DND-41 (cell line): ENCODE measurements at regions not wholly inside any gene's neighbourhood (a gene's known extent, or its start where the extent isn't known, plus 50 kb on each side); places are given as distances from the start of the nearest gene placed in this dataset.
"Not testable (repeated sequence)": the region's sequence is repeated elsewhere in the genome, so short reads cannot be mapped to it uniquely, and the experiment has no call there.

Source experiments
- ATAC-seq: fragments of 200-7000 bp; cut with Tn5 transposase; 3 replicates; pipeline ENCODE4 v1.9.1; 2021; ENCODE audit warnings: low read depth; ENCODE audit not compliant: insufficient read depth
- DNase-seq: peaks from one replicate; pipeline ENCODE4 v3.0.0-alpha.2; 2020
- H2AFZ ChIP-seq: 2 replicates; pipeline ENCODE4 v1.6.0; 2012; ENCODE audit warnings: low read depth, low read length
- H3K27ac ChIP-seq: 2 replicates; pipeline ENCODE4 v1.5.1; 2012; ENCODE audit warnings: low read length, inconsistent platforms
- H3K27me3 ChIP-seq: fragments of 200-600 bp; sonication (generic); 2 replicates; pipeline ENCODE4 v1.6.0; 2012; ENCODE audit warnings: low read length, mild to moderate bottlenecking, inconsistent platforms; ENCODE audit not compliant: insufficient read depth, poor library complexity
- H3K36me3 ChIP-seq: 2 replicates; pipeline ENCODE4 v1.5.1; 2012; ENCODE audit warnings: low read length, inconsistent platforms; ENCODE audit not compliant: insufficient read depth
- H3K4me1 ChIP-seq: 2 replicates; pipeline ENCODE4 v1.5.1; 2012; ENCODE audit warnings: mild to moderate bottlenecking, low read length; ENCODE audit not compliant: insufficient read depth
- H3K4me2 ChIP-seq: 2 replicates; pipeline ENCODE4 v1.6.0; 2012; ENCODE audit warnings: mild to moderate bottlenecking, moderate library complexity, low read length, inconsistent platforms; ENCODE audit not compliant: insufficient read depth
- H3K4me3 ChIP-seq, 2 experiments: fragments of 200-600 bp in 1 of 2; shearing (Covaris generic) in 1 of 2; 2 replicates each; pipeline ENCODE4 v1.5.1; 2012 to 2016; ENCODE audit warnings: inconsistent platforms in 2 of 2, low read length in 2 of 2, mild to moderate bottlenecking in 2 of 2, low read depth in 1 of 2, moderate library complexity in 1 of 2
- H3K79me2 ChIP-seq: 2 replicates; pipeline ENCODE4 v1.6.0; 2012; ENCODE audit warnings: low read length, inconsistent platforms; ENCODE audit not compliant: insufficient read depth
- H3K9ac ChIP-seq: 2 replicates; pipeline ENCODE4 v1.6.0; 2012; ENCODE audit warnings: low read depth, mild to moderate bottlenecking, inconsistent platforms, low read length, moderate library complexity
- H3K9me3 ChIP-seq: 2 replicates; pipeline ENCODE4 v1.5.1; 2012; ENCODE audit warnings: low read length, moderate library complexity, mild to moderate bottlenecking, inconsistent platforms; ENCODE audit not compliant: insufficient read depth, severe bottlenecking
- H4K20me1 ChIP-seq: 2 replicates; pipeline ENCODE4 v1.6.0; 2012; ENCODE audit warnings: low read length; ENCODE audit not compliant: insufficient read depth
- EZH2 ChIP-seq: IDR thresholded peaks from 3 replicates; pipeline ENCODE4 v1.6.1; 2012; ENCODE audit warnings: borderline replicate concordance, low read depth, mild to moderate bottlenecking, moderate library complexity, low read length, inconsistent platforms; ENCODE audit not compliant: severe bottlenecking
- TF ChIP-seq, protein P1 (sequence below): IDR thresholded peaks from 2 replicates; pipeline ENCODE4 v1.5.1; 2012; ENCODE audit warnings: borderline replicate concordance, low read length, moderate library complexity, mild to moderate bottlenecking; ENCODE audit not compliant: poor library complexity, severe bottlenecking; ENCODE audit errors: extremely low read depth

DNA sequence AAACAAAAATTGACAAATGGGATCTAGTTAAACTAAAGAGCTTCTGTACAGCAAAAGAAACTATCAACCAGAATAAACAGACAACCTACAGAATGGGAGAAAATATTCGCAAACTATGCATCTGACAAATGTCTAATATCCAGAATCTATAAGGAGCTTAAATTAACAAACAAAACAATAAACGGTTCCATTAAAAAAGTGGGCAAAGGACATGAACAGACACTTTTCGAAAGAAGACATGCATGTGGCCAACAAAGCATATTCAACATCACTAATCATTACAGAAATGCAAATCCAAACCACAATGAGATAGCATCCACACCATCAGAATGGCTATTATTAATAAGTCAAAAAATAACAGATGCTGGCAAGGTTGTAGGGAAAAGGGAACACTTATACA is 50.5 kb upstream of the MED13L start:
- H4K20me1 ChIP-seq, H2AFZ ChIP-seq, H3K4me3 ChIP-seq, H3K36me3 ChIP-seq, H3K4me2 ChIP-seq, H3K27ac ChIP-seq, DNase-seq, H3K27me3 ChIP-seq, H3K9ac ChIP-seq, H3K79me2 ChIP-seq, H3K9me3 ChIP-seq, ATAC-seq: not testable (repeated sequence)
- peaks cover 17% of the 10 kb centered on the region for H3K4me1 ChIP-seq

DNA sequence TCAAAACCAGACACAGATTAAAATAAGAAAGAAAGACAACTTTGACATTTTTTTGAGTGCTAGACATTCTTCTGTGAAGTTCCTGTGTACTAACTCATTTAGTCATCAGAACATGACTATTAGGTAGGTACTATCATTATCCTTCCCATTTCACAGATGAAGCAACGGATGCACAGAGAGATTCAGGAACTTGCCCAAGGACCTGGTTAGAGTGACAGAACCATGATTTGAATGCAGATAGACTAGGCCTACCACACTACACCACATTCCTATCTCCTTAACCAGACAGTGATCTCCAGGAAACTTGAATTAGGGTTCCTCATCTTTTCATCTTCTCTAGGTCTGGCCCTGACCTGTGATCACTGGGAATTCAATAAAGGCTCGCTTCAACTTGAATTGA is 54.4 kb upstream of the MED13L start:
- H3K4me3 ChIP-seq: no peak overlapping the region
- no peak overlapping the region for H3K4me2 ChIP-seq
- no peaks in the 10 kb centered on the region for H3K4me1 ChIP-seq
- no peak overlapping the region for H3K9ac ChIP-seq
- TF ChIP-seq, protein P1, sequence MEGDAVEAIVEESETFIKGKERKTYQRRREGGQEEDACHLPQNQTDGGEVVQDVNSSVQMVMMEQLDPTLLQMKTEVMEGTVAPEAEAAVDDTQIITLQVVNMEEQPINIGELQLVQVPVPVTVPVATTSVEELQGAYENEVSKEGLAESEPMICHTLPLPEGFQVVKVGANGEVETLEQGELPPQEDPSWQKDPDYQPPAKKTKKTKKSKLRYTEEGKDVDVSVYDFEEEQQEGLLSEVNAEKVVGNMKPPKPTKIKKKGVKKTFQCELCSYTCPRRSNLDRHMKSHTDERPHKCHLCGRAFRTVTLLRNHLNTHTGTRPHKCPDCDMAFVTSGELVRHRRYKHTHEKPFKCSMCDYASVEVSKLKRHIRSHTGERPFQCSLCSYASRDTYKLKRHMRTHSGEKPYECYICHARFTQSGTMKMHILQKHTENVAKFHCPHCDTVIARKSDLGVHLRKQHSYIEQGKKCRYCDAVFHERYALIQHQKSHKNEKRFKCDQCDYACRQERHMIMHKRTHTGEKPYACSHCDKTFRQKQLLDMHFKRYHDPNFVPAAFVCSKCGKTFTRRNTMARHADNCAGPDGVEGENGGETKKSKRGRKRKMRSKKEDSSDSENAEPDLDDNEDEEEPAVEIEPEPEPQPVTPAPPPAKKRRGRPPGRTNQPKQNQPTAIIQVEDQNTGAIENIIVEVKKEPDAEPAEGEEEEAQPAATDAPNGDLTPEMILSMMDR: no peak
- TF ChIP-seq EZH2: no peak
- ATAC-seq (no peak), DNase-seq (no peak)
- H3K36me3 ChIP-seq: no peaks in the 10 kb centered on the region
- H3K79me2 ChIP-seq: no peaks in the 10 kb centered on the region
- H3K27me3 ChIP-seq: no peaks in the 10 kb centered on the region
- H4K20me1 ChIP-seq: no peaks in the 10 kb centered on the region
- H3K9me3 ChIP-seq: no peaks in the 10 kb centered on the region
- no peak overlapping the region for H2AFZ ChIP-seq
- no peak overlapping the region for H3K27ac ChIP-seq

DNA sequence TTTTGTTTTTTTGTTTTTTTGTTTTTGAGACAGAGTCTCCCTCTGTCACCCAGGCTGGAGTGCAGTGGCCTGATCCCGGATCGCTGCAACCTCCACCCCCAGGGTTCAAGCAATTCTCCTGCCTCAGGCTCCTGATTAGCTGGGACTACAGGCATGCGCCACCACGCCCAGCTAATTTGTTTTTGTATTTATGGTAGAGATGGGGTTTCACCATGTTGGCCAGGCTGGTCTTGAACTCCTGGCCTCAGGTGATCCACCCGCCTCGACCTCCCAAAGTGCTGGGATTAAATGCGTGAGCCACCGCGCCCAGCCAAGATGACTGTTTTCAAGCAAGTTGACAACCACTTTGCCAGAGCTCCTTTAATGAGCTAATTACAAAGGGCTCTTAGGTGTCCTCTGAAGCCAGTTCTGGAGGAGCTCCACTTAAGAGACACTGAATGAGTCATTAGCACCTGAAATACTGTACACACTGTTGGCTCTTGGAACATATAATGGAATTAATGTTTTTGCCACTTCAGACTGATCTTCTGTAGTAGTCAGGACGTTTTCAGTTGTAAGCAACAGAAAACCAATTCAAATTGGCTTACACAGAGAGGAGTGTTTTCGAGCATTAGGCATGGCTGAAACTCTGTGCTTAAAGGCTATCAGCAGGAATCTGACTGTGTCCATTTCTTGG is 55.4 kb upstream of the MED13L start:
- no peak overlapping the region for H3K9ac ChIP-seq
- H3K27ac ChIP-seq: no peak overlapping the region
- H3K79me2 ChIP-seq: no peaks in the 10 kb centered on the region
- no peak overlapping the region for H2AFZ ChIP-seq
- no peak overlapping the region for H3K4me2 ChIP-seq
- no peaks in the 10 kb centered on the region for H3K36me3 ChIP-seq
- H3K4me1 ChIP-seq: no peaks in the 10 kb centered on the region
- ATAC-seq: no peak
- H3K27me3 ChIP-seq: no peaks in the 10 kb centered on the region
- H4K20me1 ChIP-seq: no peaks in the 10 kb centered on the region
- no peak overlapping the region for H3K4me3 ChIP-seq
- H3K9me3 ChIP-seq: no peaks in the 10 kb centered on the region
- DNase-seq: no peak
- TF ChIP-seq EZH2: no peak
- TF ChIP-seq, protein P1: no peak

DNA sequence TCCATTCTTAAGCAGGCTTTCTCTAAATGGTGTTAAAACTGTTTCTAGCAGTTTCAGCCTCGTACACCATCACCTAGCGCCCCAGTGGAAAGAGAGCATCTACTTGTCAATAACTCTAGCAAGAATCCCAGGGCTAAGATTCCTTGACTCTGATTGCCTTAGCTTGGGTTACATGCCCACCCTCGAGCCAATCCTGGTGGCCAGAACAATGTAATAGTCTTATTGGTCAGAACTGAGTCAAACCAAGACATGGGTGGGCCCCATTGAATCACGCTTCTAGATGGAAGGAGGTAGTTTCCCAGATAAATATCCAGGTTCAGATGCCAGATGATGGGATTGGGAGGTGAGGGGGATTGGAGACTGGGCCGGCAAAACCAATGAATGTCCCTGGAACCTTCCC is 55.9 kb upstream of the MED13L start:
- DNase-seq (no peak), ATAC-seq (no peak)
- no peak overlapping the region for H3K4me3 ChIP-seq
- H2AFZ ChIP-seq: no peak overlapping the region
- H3K4me1 ChIP-seq: no peaks in the 10 kb centered on the region
- H4K20me1 ChIP-seq: no peaks in the 10 kb centered on the region
- no peaks in the 10 kb centered on the region for H3K27me3 ChIP-seq
- TF ChIP-seq EZH2: no peak
- TF ChIP-seq, protein P1: no peak
- no peaks in the 10 kb centered on the region for H3K79me2 ChIP-seq
- no peak overlapping the region for H3K4me2 ChIP-seq
- no peaks in the 10 kb centered on the region for H3K9me3 ChIP-seq
- no peak overlapping the region for H3K27ac ChIP-seq
- no peak overlapping the region for H3K9ac ChIP-seq
- no peaks in the 10 kb centered on the region for H3K36me3 ChIP-seq
